ENCODE measurements at regions not wholly inside any gene's neighbourhood (a gene's known extent, or its start where the extent isn't known, plus 50 kb on each side); places are given as distances from the start of the nearest gene placed in this dataset.

GRCh38 chr13:76724421-76724820 lies 161.8 kb downstream of the KCTD12 start:
- peaks cover 9% of the 10 kb centered on the region for H3K9me3 Mint-ChIP-seq
- no peak overlapping the region for H3K27ac Mint-ChIP-seq
- H3K4me1 Mint-ChIP-seq: peaks cover 9% of the 10 kb centered on the region
- no peak overlapping the region for H3K4me3 Mint-ChIP-seq
- TF ChIP-seq CTCF (IDR thresholded peaks at IDR 0.05; ENCODE audit: unreplicated experiment in 3 of 3): no peak
- no peaks in the 10 kb centered on the region for H3K27me3 Mint-ChIP-seq (ENCODE audit: low read depth)
- H3K36me3 Mint-ChIP-seq (ENCODE audit: low read depth): no peaks in the 10 kb centered on the region

DNA sequence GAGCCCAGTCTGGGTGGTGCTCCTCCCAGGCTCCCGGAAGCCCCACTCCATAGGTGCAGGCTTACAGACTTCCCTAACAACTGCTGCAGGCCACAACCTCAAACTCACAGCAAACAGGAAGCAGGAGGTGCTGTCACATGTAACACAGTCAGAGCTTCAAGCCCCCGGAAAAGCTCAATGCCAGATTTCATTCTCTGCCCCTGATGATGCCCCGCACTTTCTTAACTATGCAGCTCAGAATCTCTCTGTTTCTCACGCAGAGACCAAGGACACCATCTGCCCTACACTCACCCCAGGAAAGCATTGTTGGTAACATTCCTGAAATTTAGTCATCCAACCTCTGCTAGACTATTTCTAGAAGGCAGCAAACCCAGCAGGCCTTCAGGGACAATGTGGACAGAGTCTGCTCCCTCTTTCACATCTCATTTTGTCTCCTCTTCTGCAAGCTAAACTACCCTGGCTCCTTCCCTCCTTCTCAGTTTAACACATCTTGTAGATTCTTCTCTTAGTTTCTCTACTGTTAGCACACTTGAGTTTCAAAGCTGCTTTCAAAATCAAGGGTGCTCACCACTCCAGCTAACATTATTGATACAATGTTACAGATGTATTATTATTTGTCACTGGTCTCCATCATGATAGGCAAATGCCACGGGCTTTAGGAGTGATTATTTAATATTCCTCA lies 162.5 kb downstream of the KCTD12 start:
- Mint-ChIP-seq H3K27ac (no peak overlapping the region), H3K36me3 (ENCODE audit: low read depth) (no peaks in the 10 kb centered on the region), H3K4me3 (no peak overlapping the region)

DNA sequence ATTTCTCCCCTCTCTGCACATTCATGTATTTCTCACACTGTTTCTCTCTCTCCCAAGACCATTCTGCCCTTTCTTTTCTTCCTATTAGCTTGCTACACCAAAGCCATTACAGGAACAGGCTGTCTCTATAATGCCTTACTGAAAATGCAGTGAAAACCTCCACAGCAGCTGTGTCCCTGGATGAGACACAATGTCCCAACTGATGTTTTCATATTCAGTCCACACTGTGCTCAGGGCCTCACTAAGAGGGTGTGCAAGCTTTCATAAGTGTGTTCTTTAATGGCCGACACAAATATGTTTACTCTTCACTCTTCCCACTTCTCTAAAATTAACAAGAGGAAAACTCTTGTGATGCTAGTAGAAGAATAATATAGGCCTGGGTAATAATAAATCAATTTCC lies 163.4 kb downstream of the KCTD12 start:
- Mint-ChIP-seq H3K36me3 (ENCODE audit: low read depth) (no peaks in the 10 kb centered on the region), H3K9me3 (peaks cover 6% of the 10 kb centered on the region), H3K27me3 (ENCODE audit: low read depth) (no peaks in the 10 kb centered on the region), H3K4me1 (peaks cover 9% of the 10 kb centered on the region), H3K4me3 (no peak overlapping the region), H3K27ac (no peak overlapping the region)
- TF ChIP-seq CTCF (IDR thresholded peaks at IDR 0.05; ENCODE audit: unreplicated experiment in 3 of 3): no peak

More for the DNA sequence above, 162.5 kb downstream of the KCTD12 start:
- H3K4me1 Mint-ChIP-seq: peaks cover 9% of the 10 kb centered on the region
- H3K27me3 Mint-ChIP-seq (ENCODE audit: low read depth): no peaks in the 10 kb centered on the region
- peaks cover 7% of the 10 kb centered on the region for H3K9me3 Mint-ChIP-seq
- TF ChIP-seq CTCF (IDR thresholded peaks at IDR 0.05; ENCODE audit: unreplicated experiment in 3 of 3): no peak

- Mint-ChIP-seq H3K36me3 (ENCODE audit: low read depth) (no peaks in the 10 kb centered on the region), H3K4me1 (peaks cover 11% of the 10 kb centered on the region), H3K4me3 (no peak overlapping the region), H3K27ac (no peak overlapping the region), H3K27me3 (ENCODE audit: low read depth) (no peaks in the 10 kb centered on the region), H3K9me3 (no peaks in the 10 kb centered on the region)
- TF ChIP-seq CTCF (IDR thresholded peaks at IDR 0.05; ENCODE audit: unreplicated experiment in 3 of 3): no peak
Measured at GRCh38 chr13:76720821-76721220, 165.4 kb downstream of the KCTD12 start.

- no peak for TF ChIP-seq CTCF (IDR thresholded peaks at IDR 0.05; ENCODE audit: unreplicated experiment in 3 of 3)
- Mint-ChIP-seq H3K9me3 (no peaks in the 10 kb centered on the region), H3K4me1 (peaks cover 8% of the 10 kb centered on the region), H3K4me3 (no peak overlapping the region), H3K27me3 (ENCODE audit: low read depth) (no peaks in the 10 kb centered on the region), H3K27ac (no peak overlapping the region), H3K36me3 (ENCODE audit: low read depth) (no peaks in the 10 kb centered on the region)
Measured at GRCh38 chr13:76720416-76720815, 165.8 kb downstream of the KCTD12 start.

DNA sequence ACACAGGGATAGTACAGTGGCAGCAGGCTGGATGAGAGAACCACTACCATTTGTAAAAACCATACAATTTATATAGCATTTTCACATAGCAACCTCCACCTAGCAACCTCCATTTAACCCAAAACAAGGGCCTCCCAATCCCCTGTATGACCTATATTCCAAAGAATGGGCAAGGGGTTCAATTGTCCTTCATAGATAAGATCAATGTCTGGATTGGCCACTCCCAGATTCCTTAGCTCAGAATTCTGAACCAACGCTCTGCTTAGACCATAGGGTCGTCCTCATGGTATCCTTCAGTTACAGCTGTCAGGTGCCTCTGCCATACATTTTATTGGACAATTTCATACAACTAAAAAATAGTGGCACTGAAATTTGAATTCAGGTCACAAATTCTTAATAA lies 166.2 kb downstream of the KCTD12 start:
- H3K27me3 Mint-ChIP-seq (ENCODE audit: low read depth): no peaks in the 10 kb centered on the region
- peaks cover 3% of the 10 kb centered on the region for H3K4me1 Mint-ChIP-seq
- H3K36me3 Mint-ChIP-seq (ENCODE audit: low read depth): no peaks in the 10 kb centered on the region
- no peak overlapping the region for H3K4me3 Mint-ChIP-seq
- no peak overlapping the region for H3K27ac Mint-ChIP-seq
- TF ChIP-seq CTCF (IDR thresholded peaks at IDR 0.05; ENCODE audit: unreplicated experiment in 3 of 3): no peak
- H3K9me3 Mint-ChIP-seq: no peaks in the 10 kb centered on the region
